ENCODE measurements at regions not wholly inside any gene's neighbourhood (a gene's known extent, or its start where the extent isn't known, plus 50 kb on each side); places are given as distances from the start of the nearest gene placed in this dataset.

GRCh38 chr15:88994286-88994685 lies 81.1 kb upstream of the MFGE8 start:
- TF ChIP-seq CTCF (IDR thresholded peaks at IDR 0.05) (no peak), ZFX (IDR thresholded peaks at IDR 0.05; ENCODE audit: borderline replicate concordance) (no peak)
